BJ (cell line): ENCODE measurements at regions not wholly inside any gene's neighbourhood (a gene's known extent, or its start where the extent isn't known, plus 50 kb on each side); places are given as distances from the start of the nearest gene placed in this dataset.

Source experiments
- CTCF ChIA-PET: fragments of 350-600 bp; formaldehyde crosslinking; extraction: SDS; loops from one replicate; lab custom pipeline; 2021; ENCODE audit warnings: antibody characterized with exemption, inconsistent platforms; lab: Yijun Ruan, JAX
- POLR2A ChIA-PET: fragments of 300-600 bp; sonication (Branson Sonifier 250); formaldehyde crosslinking; extraction: SDS; loops from one replicate; lab custom pipeline; 2021; ENCODE audit warnings: antibody characterized with exemption; lab: Charles Lee
- DNase-seq: peaks from one replicate; pipeline ENCODE4 v3.0.0-alpha.2; 2011; ENCODE audit warnings: low read depth
- H3K27me3 ChIP-seq: 2 replicates; pipeline ENCODE4 v1.6.0; 2011; ENCODE audit warnings: low read length; ENCODE audit not compliant: control insufficient read depth, insufficient read depth
- H3K36me3 ChIP-seq: 2 replicates; pipeline ENCODE4 v1.5.1; 2011; ENCODE audit warnings: low read length; ENCODE audit not compliant: control insufficient read depth, insufficient read depth
- H3K4me3 ChIP-seq: 2 replicates; pipeline ENCODE4 v1.5.1; 2011; ENCODE audit warnings: low read depth, mild to moderate bottlenecking, control low read depth, low read length
- TF ChIP-seq, protein P1 (sequence below): IDR thresholded peaks from 2 replicates; pipeline ENCODE4 v1.5.1; 2011; ENCODE audit warnings: low read depth, mild to moderate bottlenecking, control low read depth, inconsistent platforms, low read length, moderate library complexity; ENCODE audit not compliant: insufficient read depth

DNA sequence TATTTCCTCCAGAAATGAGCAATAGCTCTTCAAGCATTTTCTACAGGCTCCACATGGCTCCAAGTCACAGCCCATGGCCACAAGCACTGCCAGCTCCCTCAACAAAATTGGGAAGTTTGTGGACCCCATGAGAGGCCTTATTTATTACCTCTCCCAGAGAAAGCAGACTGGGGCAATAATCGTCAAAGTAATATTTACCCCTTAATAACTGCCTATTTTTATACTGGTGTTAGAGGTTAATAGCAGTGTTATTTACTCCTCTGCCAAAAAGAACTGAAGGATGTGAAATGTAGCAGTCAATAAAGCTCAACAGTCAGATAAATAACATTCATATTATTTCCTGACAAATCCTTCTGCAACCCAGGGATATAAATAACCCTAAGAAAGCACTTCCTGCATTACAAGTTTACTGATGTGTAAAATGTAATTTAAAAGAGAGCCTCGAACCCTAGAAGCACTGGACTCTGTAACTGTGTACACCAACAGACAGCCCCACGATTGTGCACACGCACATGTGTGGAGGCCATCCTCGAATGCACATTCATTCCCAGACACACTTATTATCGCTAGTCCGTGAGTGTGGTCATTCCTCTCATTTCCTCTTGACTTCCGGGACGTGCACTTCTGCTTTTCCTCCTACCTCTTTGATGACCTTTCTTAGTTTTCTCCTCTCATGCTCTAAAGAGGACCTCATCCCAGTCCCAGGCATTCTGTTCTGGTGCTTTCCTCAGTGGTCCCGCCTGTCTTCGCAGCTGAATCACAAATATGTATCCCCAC is 157.4 kb downstream of the EVX1 start:
- no peak for DNase-seq
- H3K4me3 ChIP-seq, result no peak overlapping the region
- TF ChIP-seq, protein P1, sequence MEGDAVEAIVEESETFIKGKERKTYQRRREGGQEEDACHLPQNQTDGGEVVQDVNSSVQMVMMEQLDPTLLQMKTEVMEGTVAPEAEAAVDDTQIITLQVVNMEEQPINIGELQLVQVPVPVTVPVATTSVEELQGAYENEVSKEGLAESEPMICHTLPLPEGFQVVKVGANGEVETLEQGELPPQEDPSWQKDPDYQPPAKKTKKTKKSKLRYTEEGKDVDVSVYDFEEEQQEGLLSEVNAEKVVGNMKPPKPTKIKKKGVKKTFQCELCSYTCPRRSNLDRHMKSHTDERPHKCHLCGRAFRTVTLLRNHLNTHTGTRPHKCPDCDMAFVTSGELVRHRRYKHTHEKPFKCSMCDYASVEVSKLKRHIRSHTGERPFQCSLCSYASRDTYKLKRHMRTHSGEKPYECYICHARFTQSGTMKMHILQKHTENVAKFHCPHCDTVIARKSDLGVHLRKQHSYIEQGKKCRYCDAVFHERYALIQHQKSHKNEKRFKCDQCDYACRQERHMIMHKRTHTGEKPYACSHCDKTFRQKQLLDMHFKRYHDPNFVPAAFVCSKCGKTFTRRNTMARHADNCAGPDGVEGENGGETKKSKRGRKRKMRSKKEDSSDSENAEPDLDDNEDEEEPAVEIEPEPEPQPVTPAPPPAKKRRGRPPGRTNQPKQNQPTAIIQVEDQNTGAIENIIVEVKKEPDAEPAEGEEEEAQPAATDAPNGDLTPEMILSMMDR, result no peak
- ChIA-PET CTCF (interaction anchor here (0.8 to 1.2 kb wide), 3 partner anchors 18 to 385 kb away, joined by 3 read pairs; no protein-coding TSS in a partner anchor), POLR2A (no interaction called here)
- no peaks in the 10 kb centered on the region for H3K36me3 ChIP-seq
- peaks cover 8% of the 10 kb centered on the region for H3K27me3 ChIP-seq

DNA sequence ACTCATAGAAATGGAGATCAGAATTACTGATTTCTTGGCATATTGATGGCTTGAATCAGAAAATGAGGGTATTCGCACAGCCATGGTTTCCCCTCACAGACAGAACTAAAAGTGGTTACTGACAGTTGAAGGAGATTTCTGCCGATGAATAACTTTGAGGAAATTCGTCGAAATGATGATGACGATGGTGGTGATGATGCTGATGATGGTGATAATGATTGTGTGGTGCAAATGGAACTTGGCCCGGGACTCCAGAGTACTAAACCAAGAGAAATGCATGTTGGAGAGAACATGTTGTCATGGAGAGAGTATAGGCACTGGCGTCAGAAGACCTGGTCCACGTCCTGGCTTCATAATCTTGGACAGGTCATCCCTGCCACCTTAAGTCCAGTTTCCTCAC is 163.2 kb downstream of the EVX1 start:
- no peak for DNase-seq
- Histone ChIP-seq H3K36me3 (no peaks in the 10 kb centered on the region), H3K4me3 (no peak overlapping the region), H3K27me3 (peaks cover 2% of the 10 kb centered on the region; the same call in 1 of the 2 replicates)
- POLR2A ChIA-PET, result no interaction called here
- TF ChIP-seq, protein P1, result no peak
- CTCF ChIA-PET, result no interaction called here

DNA sequence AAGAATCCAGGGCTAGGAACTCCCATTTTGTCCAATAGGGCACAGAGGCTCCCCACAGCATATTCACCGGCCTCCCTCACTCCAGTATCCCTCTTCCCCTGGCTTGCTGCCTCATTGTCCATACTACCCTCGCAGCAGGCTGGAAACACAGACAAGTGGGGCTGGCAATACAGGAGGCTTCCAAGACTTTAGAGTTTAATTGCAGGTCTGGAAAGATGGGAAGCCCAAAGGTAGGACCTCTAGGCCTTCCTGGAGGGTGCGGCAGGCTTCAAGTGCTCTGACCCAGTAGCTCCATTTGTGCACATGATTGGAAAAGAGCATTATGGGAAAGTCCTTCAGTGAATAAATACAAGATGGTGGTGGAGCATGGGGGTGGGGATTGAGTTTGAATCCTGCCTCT is 166.7 kb downstream of the EVX1 start:
- Histone ChIP-seq H3K36me3 (no peaks in the 10 kb centered on the region), H3K27me3 (peaks cover 5% of the 10 kb centered on the region), H3K4me3 (no peak overlapping the region)
- POLR2A ChIA-PET, result no interaction called here
- CTCF ChIA-PET, result interaction anchor here (0.6 to 1.9 kb wide), 2 partner anchors 10 to 1319 kb away, joined by 3 to 4 read pairs; no protein-coding TSS in a partner anchor
- no peak for DNase-seq
- TF ChIP-seq, protein P1, result no peak

DNA sequence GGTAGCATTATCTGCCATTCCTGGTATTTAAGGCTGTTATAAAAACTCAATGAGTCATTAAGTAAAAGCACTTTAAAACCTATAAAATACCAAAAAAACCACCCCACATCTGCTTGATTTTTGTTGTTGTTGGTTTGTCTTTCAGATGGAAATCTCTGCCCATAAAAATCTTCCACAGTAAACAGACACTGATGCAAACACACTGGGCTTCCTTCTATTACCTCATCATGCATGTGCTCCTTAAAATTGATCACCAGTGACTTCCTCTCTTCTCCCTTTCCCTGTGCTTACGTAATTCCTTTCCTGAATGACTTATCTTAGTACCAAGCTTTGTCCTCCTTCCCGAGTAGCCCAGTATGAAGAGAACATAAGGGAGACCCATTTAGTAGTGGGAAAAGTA is 167.2 kb downstream of the EVX1 start:
- Histone ChIP-seq H3K36me3 (no peaks in the 10 kb centered on the region), H3K27me3 (peaks cover 6% of the 10 kb centered on the region), H3K4me3 (no peak overlapping the region)
- ChIA-PET CTCF (interaction anchor here (0.6 to 1.9 kb wide), 2 partner anchors 11 to 1319 kb away, joined by 3 to 4 read pairs; no protein-coding TSS in a partner anchor), POLR2A (no interaction called here)
- peak; percentile 72 for DNase-seq
- TF ChIP-seq, protein P1, result no peak

DNA sequence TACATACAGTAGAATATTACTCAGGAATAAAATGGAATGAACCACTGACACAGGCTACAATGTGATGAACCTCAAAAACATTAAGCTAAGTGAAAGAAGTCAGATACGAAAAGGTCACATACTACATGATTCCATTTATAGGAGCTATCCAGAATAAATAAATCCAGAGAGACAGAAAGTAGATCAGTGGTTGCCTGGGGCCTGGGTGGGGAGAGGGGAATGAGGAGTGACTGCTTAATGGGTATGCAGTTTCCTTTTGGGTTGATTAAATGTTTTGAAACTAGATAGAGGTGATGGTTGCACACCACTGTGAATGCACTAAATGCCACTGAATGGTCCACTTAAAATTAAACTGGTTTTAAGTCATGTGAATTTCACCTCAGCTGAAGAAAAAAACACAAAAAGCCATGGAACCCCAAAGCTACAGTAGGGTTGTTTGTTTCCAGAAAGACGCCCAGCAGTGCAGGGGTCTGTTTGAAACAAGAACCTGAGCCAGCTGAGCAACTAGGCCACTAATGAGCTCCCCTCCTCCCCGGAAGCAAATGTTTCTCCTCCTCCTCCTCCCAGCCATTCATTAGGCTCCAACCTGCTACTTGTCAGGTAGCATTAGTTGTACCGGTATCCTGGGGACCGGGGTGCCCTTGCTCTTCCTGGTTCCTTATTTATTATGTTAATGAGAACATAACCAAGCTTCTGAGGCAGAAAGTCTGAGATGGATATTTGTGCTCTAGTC is 168.4 kb downstream of the EVX1 start:
- Histone ChIP-seq H3K4me3 (no peak overlapping the region), H3K27me3 (peaks cover 7% of the 10 kb centered on the region), H3K36me3 (no peaks in the 10 kb centered on the region)
- no peak for DNase-seq
- POLR2A ChIA-PET, result no interaction called here
- TF ChIP-seq, protein P1, result no peak
- CTCF ChIA-PET, result interaction anchor here (1.9 kb wide), 1 partner anchor 12 kb away, joined by 4 read pairs; no protein-coding TSS in a partner anchor
